ENCODE measurements at regions not wholly inside any gene's neighbourhood (a gene's known extent, or its start where the extent isn't known, plus 50 kb on each side); places are given as distances from the start of the nearest gene placed in this dataset.

- TF ChIP-seq POLR2AphosphoS5 (IDR thresholded peaks at IDR 0.05) (no peak), CTCF (IDR thresholded peaks at IDR 0.05) (no peak)
Measured at GRCh38 chr9:13364271-13365000, 84.9 kb upstream of the MPDZ start.

All from stomach (tissue), 4 donors.